Hepatocyte (in vitro differentiated cells): ENCODE measurements at regions not wholly inside any gene's neighbourhood (a gene's known extent, or its start where the extent isn't known, plus 50 kb on each side); places are given as distances from the start of the nearest gene placed in this dataset.

Source experiments
- CTCF ChIP-seq: fragments of 200-600 bp; sonication (generic); IDR thresholded peaks from 2 replicates; pipeline ENCODE4 v1.5.1; 2016; ENCODE audit warnings: antibody characterized with exemption, mild to moderate bottlenecking; ENCODE audit not compliant: poor library complexity
- EZH2phosphoT487 ChIP-seq: fragments of 200-600 bp; sonication (generic); IDR thresholded peaks from one replicate; pipeline ENCODE4 v1.6.1; 2018; ENCODE audit warnings: antibody characterized with exemption, mild to moderate bottlenecking, low read depth, moderate library complexity; ENCODE audit not compliant: unreplicated experiment, severe bottlenecking

- no peak for TF ChIP-seq CTCF
- no peak for TF ChIP-seq EZH2phosphoT487
Measured at GRCh38 chr4:119854364-119854763, 212.3 kb downstream of the MAD2L1 start.
